HG02884 (cell line): ENCODE measurements at regions not wholly inside any gene's neighbourhood (a gene's known extent, or its start where the extent isn't known, plus 50 kb on each side); places are given as distances from the start of the nearest gene placed in this dataset.
"Not testable (repeated sequence)": the region's sequence is repeated elsewhere in the genome, so short reads cannot be mapped to it uniquely, and the experiment has no call there.

Experiments
- ATAC-seq: cut with Tn5 transposase; IDR thresholded peaks from one replicate; pipeline ENCODE4 v1.9.1; 2021; ENCODE audit warnings: mild to moderate bottlenecking, moderate library complexity; ENCODE audit not compliant: unreplicated experiment

DNA sequence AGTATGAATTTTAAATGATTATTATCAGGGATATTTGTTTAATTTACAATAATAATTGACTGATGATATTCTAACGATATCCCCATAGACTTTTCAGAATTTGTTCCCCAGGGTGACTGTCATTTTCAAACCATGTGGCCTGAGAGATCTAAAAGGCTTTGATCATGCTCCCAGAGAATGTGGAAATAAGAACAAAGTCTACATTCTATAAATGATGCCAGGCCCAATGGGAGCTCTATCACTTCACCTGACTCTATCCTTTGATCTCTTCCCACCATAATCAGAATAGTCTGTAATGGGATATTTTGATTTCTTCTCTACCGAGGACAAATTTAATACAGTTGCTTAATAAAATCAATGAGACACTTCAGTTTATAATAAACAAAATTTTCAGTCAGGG, 483.4 kb upstream of the IRAK1BP1 start:
- ATAC-seq, result no peak

DNA sequence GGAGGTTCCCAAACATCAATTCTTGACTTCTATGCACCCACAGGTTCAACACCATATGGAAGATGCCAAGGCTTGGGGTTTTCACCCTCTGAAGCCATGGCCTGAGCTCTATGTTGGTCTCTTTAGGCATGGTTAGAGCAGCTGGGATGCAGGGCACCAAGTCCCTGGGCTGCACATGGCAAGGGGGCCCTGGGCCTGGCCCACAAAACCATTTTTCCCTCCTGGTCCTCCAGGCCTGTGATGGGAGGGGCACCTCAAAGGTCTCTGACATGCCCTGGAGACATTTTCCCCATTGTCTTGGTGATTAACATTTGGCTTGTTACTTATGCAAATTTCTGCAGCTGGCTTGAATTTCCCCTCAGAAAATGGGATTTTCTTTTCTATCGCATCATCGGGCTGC, 480.5 kb upstream of the IRAK1BP1 start:
- not testable (repeated sequence) for ATAC-seq

DNA sequence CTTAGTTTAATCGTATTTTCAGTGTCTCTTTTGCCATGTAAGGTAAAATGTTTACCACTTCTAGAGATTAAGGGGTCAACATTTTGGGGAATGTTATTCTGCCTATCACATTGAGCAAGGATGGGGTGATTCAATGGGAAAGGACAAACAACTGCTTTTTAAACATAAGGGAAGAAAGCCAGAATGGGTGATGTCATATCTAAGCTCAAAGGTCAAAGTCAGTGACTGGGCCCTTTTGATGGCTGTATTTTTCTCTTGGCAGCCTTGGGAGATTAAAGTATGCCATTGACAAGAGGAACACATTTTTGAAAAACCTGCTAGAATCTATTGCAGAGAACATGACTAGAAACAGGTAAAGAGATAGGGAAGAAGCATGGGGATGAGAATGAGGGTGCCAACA, 477.3 kb upstream of the IRAK1BP1 start:
- ATAC-seq, result no peak

DNA sequence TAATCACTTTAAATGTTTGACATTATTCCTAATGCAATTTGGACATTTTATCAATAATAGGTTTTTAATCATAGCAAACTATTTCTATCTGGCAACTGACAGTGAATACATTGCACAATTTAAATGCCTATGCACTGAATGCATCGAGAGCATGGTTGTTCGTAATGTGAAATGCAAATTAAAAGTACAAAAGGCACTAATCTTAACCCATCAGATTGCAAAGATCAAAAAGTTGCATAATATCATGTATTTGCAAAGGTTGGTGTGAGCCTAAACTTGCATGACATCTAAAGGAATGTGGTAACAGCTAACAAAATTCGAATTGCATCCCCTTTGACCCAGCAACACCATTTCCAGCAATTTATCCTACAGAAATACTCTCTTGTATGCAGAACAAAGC, 469.9 kb upstream of the IRAK1BP1 start:
- no peak for ATAC-seq

DNA sequence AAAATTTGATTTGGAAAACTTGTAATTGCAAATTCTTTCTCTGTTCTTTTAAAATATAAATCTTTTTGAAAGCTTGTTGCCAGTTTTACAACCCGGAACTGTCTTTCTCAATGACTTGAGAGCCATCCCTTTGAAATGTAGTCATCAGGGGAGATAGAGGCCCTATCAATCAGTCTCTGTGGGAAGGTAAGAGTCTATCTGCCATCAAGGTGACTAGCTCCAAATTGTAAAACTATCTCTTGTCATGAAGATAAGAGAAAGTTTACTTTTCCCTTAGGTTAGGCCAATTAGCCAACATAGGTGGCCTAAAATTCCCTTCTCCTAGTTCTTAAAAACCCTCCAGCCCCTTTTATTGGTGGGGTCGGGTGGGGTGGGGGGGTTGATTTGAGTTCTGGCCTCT, 469.1 kb upstream of the IRAK1BP1 start:
- ATAC-seq, result no peak

DNA sequence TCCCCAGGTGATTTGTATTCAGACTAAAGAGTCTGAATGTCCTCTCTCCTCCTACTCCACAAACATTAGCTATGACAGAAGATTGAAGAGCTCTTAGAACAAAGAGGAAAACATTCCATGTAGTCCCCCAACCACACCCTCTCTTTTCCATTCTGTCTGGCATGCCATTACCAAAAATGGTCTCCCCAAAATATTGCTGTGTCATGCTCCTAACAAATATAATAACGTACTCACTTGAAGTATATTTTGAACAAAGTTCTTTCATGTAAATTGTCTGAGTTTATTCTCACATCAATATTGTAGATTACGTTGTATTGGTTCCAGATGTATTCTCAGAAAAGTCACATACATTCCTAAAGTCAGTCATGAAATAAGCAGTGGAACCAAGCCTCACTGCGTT, 467.3 kb upstream of the IRAK1BP1 start:
- ATAC-seq, result no peak

DNA sequence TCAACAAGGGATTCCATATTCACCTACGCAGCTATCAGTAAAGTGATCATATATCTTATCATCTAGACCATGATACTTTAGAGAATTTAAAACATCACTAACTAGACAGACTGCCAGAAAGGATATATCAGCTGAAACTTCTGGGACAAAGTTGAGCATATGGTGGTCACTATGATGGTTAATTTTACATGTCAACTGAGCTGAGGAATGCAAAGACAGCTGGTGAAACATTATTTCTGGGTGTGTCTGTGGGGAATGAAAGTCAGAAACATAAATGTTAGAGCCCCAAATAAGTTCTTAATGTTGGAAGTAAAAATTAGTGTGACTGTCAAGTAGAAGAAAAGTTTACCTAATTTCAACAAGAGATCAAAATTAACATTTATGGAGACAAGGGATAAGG, 440.0 kb upstream of the IRAK1BP1 start:
- ATAC-seq, result no peak

DNA sequence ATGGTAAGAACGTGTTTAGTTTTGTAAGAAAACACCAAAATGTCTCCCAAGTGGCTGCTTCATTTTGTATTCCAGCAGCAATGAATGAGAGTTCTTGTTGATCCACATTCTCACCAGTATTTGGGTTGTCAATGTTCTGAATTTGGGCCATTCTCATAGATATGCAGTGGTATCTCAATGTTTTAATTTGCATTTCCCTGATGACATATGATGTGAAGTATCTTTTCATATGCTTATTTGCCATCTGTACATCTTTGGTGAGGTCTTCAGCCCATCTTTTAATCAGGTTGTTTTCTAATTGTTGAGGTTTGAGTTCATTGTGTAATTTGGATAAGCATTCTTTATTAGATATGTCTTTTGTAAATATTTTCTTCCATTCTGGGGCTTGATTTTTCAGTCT, 436.8 kb upstream of the IRAK1BP1 start:
- no peak for ATAC-seq

DNA sequence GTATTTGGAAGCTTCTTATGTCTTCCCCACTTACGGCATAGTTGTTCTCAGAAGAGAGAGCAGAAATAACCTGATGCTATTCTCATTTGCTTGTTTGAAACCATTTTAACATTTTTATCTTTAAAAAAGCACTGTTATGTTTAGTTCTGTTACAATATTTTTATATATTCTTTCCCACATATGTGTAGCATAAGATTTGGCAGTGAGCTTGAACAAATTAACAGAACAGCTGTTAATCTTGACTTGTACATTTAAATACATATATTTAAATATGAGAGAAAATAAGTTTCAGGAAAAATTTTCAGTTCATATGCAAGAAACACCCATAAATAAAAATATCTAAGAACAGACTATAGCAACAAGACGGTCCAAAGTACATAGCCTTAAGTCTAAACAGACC, 431.7 kb upstream of the IRAK1BP1 start:
- ATAC-seq, result no peak

DNA sequence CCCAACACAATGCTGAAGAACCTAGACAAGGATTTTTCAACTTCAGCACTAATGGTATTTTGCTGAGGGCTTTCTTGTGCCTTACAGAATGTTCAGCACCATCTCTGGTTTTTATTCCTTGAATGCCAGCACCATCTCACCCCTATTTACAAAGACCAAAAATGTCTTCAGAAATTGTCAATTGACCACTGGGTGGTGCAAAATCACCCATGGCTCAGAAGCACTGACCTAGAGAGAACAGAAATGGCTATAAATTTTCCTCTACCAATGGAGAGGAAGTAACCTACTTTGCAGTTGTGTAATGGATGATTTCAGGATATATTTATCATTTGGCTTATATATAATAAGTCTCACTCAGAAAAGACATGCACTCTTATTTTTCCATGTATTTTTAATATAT, 431.0 kb upstream of the IRAK1BP1 start:
- ATAC-seq, result no peak

DNA sequence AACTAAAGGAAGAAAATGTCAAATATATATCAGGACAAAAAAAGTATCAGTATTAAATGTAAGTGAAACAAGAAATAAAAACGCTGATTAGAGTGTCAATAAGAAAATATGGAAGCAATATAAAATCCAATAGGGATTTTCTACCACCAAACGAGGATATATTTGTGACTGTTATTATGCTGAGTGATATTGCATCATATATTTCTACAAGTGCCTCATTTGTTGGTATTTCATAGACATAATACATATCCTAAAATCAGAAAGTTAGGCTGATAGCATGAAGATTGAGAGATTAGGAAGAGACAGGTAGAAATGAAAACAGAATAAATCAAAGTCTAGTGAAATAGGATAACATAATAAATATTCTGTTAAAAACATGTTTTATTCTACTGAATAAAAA, 429.2 kb upstream of the IRAK1BP1 start:
- ATAC-seq, result no peak

DNA sequence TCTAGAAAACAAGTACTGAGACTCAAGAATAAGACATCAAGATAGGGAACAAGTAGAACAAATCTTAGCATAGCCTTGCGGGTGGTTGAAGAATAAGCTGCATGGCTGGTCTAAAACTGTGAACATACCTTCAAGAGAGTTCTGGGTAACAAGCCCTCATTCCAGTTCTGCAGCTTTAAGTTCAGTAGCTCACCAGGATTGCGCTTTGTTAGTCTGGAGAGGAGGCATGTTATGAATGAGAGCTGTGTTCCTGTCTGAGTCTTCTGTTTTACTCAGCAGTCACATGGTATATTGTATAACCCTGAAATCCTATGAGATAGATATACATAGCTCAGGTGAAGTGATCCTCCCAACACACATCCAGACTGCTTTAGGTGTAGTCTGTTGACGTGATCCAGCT, 406.6 kb upstream of the IRAK1BP1 start:
- no peak for ATAC-seq

DNA sequence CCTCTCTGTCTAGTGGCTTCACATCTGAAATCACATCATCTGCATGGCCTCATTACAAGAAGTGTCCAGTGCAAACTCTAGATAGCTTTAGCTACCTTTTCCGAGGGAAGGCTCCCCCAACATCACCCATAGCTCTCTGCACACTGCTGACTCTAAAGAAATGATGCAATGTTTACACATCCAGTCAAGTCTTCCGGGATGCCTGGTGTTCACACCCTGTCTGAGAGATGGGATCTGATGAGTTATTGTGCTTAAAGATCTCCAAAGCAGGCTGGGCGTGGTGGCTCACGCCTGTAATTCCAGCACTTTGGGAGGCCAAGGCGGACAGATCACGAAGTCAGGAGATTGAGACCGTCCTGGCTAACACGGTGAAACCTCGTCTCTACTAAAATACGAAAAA, 404.6 kb upstream of the IRAK1BP1 start:
- no peak for ATAC-seq

DNA sequence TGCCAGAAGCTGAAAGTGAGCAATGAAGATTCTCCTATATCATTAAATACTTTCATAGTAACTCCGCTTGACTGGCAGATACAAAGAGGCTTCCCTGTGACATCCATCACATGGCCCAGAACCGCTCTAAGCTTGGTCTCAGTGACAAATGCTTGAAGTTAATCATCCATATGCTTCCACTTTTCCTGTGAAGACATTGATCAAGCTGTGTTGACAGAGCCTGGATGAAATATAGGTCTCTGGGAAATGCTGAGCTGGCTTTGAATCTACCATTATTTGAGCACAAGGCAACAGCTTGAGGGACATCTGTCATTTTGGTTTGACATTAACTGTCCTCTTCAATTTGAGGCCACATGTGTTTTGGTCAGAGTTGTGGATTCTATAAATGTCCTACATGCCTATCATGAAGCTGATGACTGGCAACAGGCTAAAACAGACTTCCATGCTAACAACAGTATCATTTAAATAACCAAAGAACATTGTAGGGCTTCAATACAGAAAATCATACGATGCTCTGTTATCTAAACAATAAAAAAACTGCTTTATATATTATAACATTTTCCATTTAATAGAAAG, 402.2 kb upstream of the IRAK1BP1 start:
- ATAC-seq, result no peak

DNA sequence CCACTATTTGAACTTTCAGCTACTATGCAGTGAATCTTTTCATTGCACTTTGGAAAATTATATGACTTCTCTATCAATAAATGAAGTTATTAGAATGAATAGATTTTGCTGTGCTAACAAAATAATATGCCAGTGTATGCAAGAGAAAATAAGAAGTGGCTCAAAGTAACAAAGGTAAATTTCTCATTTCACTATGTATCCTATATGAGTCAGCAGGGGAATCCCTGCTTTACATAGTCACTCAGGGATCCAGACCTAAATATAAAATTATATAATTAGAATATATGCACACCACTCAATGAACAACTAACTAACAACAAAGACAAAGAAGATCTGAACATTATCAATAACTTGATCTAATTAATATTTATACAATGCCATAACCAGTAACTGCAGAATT, 390.8 kb upstream of the IRAK1BP1 start:
- no peak for ATAC-seq

DNA sequence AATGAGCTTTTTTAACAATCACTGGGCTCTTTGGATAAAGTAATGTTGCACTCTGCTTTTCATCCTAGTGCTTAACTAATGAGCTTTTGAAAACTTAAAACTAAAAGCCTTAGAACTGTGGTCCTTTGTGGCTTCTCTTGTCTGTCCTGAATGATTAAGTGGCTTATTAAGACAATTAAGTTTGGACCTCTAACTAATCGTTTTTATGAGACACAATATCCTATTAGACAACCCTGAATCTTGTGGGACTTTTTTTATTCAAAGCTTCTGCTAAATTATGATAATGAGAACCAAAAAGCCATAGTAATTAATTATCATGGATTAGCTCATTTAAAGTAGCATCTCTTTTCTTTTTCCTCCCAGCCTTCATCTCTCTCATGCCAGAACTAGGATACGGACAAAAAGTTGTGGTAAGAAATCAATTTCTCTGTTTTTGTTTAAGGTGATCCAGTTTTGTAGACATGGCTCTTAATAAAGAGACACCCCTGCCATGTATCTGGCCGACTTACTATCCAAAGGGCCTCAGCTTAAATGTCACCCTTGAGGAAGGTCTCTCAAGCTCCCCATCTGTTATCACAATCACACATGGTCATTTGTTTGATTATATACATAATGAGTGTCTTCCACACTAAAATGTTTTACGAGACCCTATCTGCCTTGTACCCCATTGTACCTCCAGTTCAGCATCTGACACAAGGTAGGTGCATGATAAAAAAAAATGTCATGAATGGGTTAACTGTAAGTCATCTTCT, 384.4 kb upstream of the IRAK1BP1 start:
- no peak for ATAC-seq

DNA sequence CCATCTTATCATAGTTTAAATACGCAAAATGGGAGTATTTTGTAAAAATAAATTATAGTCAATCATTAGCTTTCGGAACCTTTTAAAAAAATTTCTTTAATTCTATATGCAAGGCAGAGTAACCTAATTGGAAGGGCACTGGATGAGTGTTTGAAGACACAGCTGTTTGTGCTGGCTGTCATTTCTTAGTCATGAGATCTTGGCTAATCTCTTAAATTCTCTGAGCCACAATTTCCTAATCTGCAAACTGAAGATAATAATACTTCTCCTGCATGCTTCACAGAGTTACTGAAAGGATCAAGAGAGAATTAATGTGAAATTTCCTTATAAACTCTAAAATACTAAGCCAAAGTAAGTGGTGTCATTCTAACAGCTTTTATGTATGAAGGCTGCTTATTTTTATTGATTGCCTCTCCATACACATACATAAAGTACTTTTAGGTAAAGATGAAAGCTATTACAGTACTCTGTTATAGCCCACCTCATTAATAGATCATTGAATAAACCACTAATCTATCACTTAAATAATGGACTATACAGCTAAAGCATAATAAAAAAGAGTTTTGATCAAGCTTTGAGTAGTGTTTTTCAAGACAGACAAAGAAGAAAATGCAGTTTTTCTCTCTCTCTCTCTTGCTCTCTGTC, 383.7 kb upstream of the IRAK1BP1 start:
- ATAC-seq, result no peak

DNA sequence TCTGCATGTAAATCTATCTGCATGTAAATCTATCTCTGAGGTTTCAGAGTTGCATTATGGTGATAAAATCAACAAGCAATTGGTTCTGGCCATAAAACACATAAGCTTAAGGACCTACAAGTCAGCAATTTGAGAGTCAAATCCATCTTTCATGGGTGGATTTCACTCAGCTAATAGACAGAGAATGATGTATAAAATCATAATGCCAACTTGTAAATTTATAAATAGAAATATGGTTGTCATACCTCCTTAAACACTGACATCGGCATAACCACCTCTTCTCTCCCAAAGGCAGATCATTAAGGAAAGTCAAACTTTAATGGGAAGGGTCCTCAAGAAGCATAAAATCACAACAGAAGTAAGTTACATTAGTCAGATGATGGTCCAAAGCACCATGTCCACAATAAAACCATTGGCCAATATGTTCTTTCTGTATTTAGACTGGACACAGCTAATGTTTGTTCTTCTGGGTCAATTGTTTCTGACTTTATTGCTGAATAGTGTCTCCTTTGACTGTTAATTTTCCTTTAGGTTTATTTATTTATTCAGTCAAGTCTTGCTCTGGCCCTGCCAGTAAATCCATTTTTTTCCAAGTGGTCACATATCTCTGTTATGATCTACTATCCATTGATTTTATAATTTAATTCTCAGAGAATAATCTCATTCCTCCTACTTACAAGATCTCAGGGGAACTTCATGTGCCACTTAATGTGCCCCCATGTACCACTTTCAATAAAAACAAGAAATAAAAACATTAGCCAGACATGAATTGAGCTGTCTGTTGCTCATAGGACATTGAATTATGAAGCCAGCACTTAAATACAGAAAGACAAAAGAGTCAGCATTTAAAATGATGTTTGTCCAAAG, 382.9 kb upstream of the IRAK1BP1 start:
- no peak for ATAC-seq

DNA sequence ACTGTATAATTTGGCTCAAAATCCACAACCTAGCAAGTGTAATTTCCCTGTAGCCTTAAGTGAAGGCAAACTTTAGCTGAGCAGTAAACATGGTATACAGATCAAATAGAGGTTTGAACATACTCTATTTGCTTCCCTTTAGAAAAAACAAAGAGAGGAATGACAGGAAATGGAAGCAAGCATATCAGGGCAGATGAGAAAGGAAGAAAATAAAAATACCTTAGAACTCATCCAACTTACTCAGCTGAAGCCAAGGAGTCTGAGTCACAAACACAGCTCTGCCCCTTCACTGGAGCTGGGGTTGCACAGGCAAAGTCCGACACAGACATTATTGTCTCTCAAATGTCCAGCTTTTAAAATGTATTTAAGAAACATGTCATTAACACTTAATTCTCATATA, 379.9 kb upstream of the IRAK1BP1 start:
- ATAC-seq, result no peak

DNA sequence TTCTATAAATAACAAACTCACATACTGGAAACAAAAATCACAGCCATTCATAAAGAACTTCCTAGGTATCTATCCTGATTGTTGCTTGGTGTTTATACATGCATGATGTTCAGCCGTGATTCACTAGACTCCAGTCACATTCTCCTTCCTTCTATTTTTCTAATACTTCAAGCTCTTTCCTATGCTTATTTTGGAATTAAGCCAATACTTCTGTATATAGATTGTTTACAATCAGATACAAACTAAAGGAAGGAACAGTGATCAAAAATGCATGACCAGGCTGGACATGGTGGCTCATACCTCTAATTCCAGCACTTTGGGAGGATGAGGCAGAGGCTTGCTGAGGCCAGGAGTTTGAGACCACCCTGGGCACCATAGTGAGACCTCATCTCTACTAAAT, 377.5 kb upstream of the IRAK1BP1 start:
- ATAC-seq, result no peak

DNA sequence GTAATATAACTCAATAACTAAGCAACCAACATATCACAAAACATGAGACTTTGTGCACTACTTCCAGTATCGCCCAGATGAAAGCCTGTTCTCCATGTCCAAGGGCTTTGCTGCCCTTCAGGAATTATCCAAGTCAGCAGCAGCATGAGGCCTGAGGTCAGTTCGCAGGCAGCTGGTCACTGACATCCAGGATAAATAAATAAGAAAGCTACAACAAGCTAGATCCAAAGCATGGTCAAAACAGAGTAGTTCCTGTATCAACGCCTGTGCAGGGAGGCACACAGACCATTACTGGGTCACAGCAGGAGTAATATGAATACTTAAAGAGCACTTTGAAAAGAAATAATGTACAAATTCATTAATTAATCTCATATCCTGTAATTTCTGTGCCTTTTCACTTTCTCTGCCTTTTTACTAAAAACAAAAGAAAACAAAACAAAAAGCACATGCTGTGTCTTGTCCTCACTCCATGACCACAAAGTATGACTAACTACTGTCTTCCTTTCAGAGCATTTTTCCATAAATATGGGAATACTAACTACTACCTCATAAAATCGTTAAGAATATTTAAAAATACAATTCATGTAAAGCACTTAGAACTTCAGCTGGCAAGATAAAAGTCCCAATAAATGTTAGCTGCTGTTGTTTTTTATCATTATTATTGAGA, 374.9 kb upstream of the IRAK1BP1 start:
- ATAC-seq, result no peak
